Hematopoietic multipotent progenitor cell treated with erythropoietin and hydrocortisone succinate and interleukin-3 and kit ligand, for 17 days (in vitro differentiated cells): ENCODE measurements at regions not wholly inside any gene's neighbourhood (a gene's known extent, or its start where the extent isn't known, plus 50 kb on each side); places are given as distances from the start of the nearest gene placed in this dataset.

Source experiments
- DNase-seq: peaks from one replicate; pipeline ENCODE4 v3.0.0-alpha.2; 2015; ENCODE audit warnings: low spot score

GRCh38 chr2:193841384-193842150 lies 1646.8 kb upstream of the TMEFF2 start:
- peak; percentile 2 for DNase-seq

DNA sequence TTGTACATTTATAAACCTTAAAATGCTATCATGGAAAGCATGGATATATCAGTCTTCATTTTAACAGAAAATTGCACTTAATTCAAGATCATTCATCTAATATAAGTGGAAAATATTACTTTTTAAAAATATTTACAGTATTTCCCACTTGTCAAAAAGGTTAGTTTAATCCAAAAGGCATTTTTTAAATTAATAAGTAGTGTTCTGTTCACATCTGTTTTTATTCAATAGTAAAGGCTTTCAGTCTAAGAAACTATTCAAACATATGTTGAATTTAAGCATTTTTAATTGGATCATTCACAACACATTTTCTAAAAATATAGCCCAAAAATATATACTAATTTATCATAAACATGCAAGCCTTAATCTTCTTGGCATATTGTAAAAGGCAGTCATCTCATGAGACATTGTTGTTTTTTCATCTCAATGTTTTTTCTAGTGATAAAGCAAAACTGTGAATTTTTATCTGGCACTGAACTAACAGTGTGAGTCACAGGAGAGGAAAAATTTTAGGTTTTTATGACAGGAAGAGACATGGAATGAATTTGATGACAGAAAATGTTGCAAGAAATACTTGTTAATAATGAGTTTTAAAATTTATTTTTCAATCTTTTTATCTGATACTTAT lies 1642.5 kb upstream of the TMEFF2 start:
- peak; percentile 0 for DNase-seq

DNA sequence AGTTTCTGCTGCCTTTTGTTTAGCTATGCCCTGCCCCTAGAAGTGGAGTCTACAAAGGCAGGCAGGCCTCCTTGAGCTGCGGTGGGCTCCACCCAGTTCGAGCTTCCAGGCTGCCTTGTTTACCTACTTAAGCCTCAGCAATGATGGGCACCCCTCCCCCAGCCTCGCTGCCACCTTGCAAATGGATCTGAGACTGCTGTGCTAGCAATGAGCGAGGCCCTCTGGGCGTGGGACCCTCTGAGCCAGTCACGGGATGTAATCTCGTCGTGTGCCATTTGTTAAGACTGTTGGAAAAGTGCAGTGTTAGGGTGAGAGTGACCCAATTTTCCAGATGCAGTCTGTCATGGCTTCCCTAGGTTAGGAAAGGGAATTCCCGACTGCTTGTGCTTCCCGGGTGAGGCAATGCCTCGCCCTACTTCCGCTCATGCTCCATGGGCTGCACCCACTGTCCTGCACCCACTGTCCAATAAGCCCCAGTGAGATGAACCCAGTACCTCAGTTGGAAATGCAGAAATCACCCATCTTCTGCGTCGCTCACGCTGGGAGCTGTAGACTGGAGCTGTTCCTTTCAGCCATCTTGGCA lies 1641.8 kb upstream of the TMEFF2 start:
- DNase-seq = peak; percentile 0

- peak; percentile 1 for DNase-seq
Observed at GRCh38 chr2:193833895-193834294, 1639.2 kb upstream of the TMEFF2 start.

DNA sequence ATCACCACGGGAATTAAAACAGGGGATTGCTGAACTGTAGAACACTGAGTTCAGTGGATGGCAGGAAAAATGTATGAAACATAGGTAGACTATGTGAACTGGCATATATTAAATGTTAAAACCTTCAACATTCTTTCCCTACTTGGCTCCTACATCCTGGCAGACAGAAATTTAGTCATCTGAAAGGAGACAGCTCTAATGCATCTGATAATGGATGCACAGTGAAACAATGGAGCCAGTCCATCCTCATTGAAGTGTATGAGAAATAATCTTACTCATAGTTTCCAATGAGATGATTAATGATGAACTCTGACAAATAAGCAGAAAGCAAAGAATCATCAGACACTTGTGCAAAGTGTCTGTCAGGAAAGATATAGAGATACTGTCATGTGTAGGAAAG lies 1629.7 kb upstream of the TMEFF2 start:
- DNase-seq = peak; percentile 1

DNA sequence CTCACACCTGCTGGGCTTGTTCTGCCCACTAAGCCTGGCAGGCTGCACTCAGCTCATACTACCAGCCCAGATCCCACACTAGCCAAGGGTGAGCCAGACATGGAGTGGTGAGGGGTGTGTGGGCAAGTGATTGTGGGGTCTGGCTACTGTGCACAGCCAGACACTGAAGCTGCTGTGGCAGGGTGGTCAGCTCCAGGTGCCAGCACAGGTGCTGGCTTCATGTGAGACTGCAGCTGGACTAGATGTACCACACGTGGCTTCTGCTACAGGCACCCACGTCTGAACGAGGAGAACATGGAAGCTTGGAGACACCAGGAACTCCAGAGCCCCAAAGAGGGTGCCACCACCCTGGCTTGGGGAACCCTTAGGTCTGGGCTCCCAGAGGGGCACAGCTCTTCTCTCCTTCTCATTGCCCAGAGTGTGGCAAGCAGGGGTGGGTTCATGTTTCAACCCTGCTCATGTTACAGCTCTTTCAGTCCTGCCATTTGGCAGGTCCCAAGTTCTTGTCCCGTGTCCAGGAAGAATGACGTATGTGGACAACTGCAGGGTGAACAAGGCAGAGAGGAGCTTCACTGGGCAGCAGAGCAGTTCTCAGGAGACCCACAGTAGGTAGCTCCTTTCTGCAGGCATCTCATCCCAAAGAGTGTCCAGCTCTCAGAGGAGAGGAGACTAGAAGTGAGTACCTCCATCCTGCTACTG lies 1624.2 kb upstream of the TMEFF2 start:
- DNase-seq = peak; percentile 1

GRCh38 chr2:193816008-193816407 lies 1621.3 kb upstream of the TMEFF2 start:
- peak; percentile 2 for DNase-seq

GRCh38 chr2:193810533-193810932 lies 1615.8 kb upstream of the TMEFF2 start:
- peak; percentile 2 for DNase-seq

DNA sequence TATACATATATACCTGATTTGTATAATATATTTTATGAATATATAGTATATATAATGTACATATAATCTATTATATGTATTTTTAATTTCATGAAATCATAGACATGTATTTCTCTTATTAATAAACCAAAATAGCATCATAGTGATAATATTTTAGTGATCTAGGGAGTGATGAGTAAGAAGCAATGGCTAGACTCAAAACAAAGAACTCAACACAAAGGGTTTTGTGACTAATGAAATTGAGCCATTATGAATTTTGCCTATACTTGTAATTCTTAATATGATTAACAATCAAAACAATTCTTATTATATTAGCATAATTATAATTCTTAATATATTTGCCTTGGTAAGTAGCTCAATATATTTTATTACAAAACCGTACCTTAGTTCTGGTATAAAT lies 1614.1 kb upstream of the TMEFF2 start:
- DNase-seq = peak; percentile 1

DNA sequence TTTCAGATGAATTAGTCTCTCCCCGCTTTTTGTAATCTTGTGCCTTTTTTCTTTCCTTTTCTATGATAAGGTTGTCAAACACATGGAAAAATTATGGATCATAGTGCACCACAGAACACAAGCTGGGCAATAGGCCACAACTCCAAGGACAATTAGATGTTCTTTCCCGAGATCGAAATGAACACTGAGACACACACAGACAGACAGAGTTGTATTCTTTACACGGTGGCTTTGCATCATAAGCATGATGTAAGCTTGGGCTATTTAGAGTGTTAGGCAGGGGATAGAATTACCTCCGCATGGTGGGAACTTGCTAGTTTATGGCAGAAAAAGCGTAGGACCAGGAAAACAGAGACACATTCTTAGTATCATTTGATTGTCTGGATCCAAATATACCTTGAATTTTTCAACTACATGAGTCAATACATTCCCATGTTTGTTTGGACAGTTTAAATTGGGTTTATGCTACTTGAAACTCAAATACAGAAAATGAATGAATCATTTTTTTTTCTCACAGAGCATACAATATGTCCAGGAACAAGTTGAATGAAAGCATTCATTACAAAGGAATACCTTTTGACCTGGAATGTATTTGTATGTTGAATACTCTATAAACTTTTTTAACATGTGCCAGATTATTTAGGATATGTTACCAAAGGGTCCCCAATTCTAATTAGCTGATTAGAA lies 1611.5 kb upstream of the TMEFF2 start:
- DNase-seq = no peak

DNA sequence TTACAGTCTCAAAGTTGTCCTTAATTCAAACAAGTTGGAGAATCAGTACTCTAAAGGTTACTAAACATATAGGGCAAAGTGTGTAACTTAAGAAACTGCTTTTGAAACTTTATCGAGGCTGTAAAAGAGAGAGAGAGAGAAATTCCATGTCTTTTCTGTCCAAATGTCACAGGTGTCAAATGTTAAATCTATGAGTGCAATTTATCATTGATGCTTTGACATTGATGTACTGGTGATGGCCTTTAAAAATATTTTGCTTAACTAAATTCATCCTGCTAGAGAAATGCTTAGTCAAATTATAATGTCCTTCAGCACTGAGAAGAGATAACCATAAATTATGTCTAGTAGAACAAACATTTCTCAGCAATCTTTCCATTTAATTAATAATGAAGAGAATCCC lies 1602.1 kb upstream of the TMEFF2 start:
- DNase-seq = no peak

- DNase-seq = no peak
Observed at GRCh38 chr2:193793914-193794313, 1599.2 kb upstream of the TMEFF2 start.

- DNase-seq = no peak
Observed at GRCh38 chr2:193783681-193784080, 1588.9 kb upstream of the TMEFF2 start.

- DNase-seq = no peak
Observed at GRCh38 chr2:193778293-193778692, 1583.6 kb upstream of the TMEFF2 start.

DNA sequence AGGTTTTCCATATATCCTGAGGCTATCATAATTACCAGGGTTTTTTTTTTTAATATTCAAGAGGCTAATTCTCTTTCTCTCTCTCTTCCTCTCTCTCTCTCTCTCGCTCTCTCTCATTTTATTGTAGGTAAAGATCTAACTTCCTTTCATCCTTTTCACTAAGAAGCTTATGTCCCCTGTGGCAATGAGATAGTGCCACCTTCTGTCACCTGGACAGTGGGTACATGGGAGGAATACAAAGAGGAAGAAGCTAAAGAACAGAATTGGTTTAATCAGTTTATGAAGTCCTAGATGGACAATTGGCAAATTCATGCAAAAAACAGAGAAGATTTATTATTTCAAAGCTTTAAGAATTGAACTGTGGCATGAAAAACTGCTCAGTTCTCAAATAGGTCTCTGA lies 1582.3 kb upstream of the TMEFF2 start:
- DNase-seq = no peak

- no peak for DNase-seq
Observed at GRCh38 chr2:193774166-193774565, 1579.4 kb upstream of the TMEFF2 start.

DNA sequence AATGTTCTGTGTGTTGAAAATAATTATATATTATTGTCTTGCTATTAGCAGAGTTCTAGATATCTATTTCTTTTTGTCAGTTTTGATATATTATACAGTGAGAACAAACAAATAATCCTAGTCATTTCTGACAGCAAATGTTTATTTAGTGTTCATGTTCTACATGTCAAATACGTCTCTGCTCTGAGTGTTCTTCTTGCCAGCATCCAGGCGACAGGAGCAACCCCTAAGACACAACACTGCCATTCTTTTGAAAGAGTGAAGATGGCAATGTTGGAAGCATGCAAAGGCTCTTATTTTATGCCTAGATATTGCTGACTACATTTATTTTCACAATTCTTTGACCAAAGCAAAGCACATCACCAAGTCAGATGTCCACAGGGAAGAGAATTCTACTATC lies 1556.6 kb upstream of the TMEFF2 start:
- no peak for DNase-seq

DNA sequence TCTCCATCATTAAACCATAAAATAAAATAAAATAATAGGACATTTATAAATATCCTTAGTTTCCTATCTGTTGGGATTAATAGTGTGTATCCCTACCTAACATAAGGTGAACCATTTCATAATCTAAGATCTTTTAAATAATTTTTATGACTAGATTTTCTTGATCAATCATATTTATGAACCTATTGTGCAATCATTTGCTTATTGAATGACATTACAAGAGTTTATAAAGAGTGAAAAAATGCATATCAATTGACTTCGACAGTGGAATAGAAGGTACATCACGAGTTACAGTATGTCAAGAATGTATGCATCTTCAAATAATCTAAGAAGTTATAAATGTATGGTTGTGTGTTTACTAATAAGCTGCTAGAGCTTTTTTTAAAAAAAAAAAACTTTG lies 1554.8 kb upstream of the TMEFF2 start:
- DNase-seq = no peak

DNA sequence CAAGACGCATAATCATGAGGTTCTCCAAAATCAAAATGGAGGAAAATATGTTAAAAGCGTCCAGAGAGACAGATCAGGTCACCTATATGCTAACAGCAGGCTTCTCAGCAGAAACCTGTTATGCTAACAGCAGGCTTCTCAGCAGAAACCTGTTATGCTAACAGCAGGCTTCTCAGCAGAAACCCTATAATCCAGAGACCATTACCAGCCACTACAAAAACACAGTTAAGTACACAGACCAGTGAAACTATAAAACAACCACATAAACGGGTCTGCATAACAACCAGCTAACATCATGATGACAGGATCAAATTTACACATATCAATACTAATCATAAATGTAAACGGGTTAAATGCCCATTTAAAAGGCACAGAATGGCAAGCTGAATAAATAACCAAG lies 1548.4 kb upstream of the TMEFF2 start:
- DNase-seq = no peak

GRCh38 chr2:193738892-193739291 lies 1544.2 kb upstream of the TMEFF2 start:
- DNase-seq = no peak

GRCh38 chr2:193712912-193713311 lies 1518.2 kb upstream of the TMEFF2 start:
- no peak for DNase-seq

DNA sequence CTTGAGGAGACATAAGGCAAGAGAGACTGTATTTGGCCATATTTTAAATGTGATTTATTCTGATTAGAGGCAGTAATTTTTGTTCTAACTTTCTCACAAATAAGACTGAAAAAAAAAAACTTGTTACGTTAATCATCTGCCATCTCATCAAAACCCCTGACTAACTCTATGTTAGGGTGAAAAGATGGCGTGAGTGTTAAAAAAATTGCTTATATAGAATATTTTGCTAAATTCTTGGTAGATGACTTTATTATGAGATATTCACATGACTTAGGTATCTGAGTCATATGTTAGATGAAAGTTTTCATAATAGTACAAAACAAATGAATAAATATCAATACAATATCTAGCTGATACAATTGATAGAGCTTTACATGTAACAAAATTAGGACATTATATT lies 1508.7 kb upstream of the TMEFF2 start:
- DNase-seq = no peak
